Hepatocyte (in vitro differentiated cells): ENCODE measurements at regions not wholly inside any gene's neighbourhood (a gene's known extent, or its start where the extent isn't known, plus 50 kb on each side); places are given as distances from the start of the nearest gene placed in this dataset.

Source experiments
- DNase-seq: peaks from one replicate; pipeline ENCODE4 v3.0.0-alpha.2; 2016; ENCODE audit warnings: low spot score
- H2AFZ ChIP-seq: fragments of 200-600 bp; sonication (generic); 2 replicates; pipeline ENCODE4 v1.6.0; 2016; ENCODE audit warnings: antibody characterized with exemption, mild to moderate bottlenecking
- H3K27ac ChIP-seq: fragments of 200-600 bp; sonication (generic); 2 replicates; pipeline ENCODE4 v1.5.1; 2016; ENCODE audit warnings: mild to moderate bottlenecking
- H3K27me3 ChIP-seq: fragments of 200-600 bp; sonication (generic); 2 replicates; pipeline ENCODE4 v1.6.1; 2016
- H3K36me3 ChIP-seq: fragments of 200-600 bp; sonication (generic); replicated peaks from 2 replicates; pipeline ENCODE4 v1.5.1; 2016; ENCODE audit warnings: low read depth; ENCODE audit not compliant: insufficient read depth
- H3K4me1 ChIP-seq: fragments of 200-600 bp; sonication (generic); 2 replicates; pipeline ENCODE4 v1.5.1; 2016; ENCODE audit warnings: mild to moderate bottlenecking, moderate library complexity; ENCODE audit not compliant: insufficient read depth
- H3K4me2 ChIP-seq: fragments of 200-600 bp; sonication (generic); 2 replicates; pipeline ENCODE4 v1.6.0; 2016
- H3K4me3 ChIP-seq: fragments of 200-600 bp; sonication (generic); 2 replicates; pipeline ENCODE4 v1.5.1; 2016; ENCODE audit warnings: mild to moderate bottlenecking
- H3K79me2 ChIP-seq: fragments of 200-600 bp; sonication (generic); 2 replicates; pipeline ENCODE4 v1.6.0; 2017; ENCODE audit warnings: mild to moderate bottlenecking
- H3K9me2 ChIP-seq: fragments of 200-600 bp; sonication (generic); replicated peaks from 2 replicates; pipeline ENCODE4 v1.6.0; 2017; ENCODE audit warnings: mild to moderate bottlenecking; ENCODE audit not compliant: insufficient read depth
- H3K9me3 ChIP-seq: fragments of 200-600 bp; sonication (generic); 2 replicates; pipeline ENCODE4 v1.5.1; 2016; ENCODE audit warnings: low read depth, mild to moderate bottlenecking
- H4K20me1 ChIP-seq: fragments of 200-600 bp; sonication (generic); 2 replicates; pipeline ENCODE4 v1.6.0; 2016; ENCODE audit warnings: mild to moderate bottlenecking; ENCODE audit not compliant: insufficient read depth, poor library complexity, severe bottlenecking
- EZH2 ChIP-seq: fragments of 200-600 bp; sonication (generic); IDR thresholded peaks from 2 replicates; pipeline ENCODE4 v1.6.1; 2016; ENCODE audit warnings: antibody characterized with exemption, mild to moderate bottlenecking, borderline replicate concordance
- EZH2phosphoT487 ChIP-seq: fragments of 200-600 bp; sonication (generic); IDR thresholded peaks from one replicate; pipeline ENCODE4 v1.6.1; 2018; ENCODE audit warnings: antibody characterized with exemption, mild to moderate bottlenecking, low read depth, moderate library complexity; ENCODE audit not compliant: unreplicated experiment, severe bottlenecking
- WGBS: methylation state at CpG from one replicate; pipeline ENCODE4 v1.1.6; 2016; ENCODE audit warnings: low lambda C conversion rate; ENCODE audit errors: missing lambda C conversion rate; 5-methylcytosine and 5-hydroxymethylcytosine counted together
- TF ChIP-seq, protein P1 (sequence below): fragments of 200-600 bp; sonication (generic); IDR thresholded peaks from 2 replicates; pipeline ENCODE4 v1.5.1; 2016; ENCODE audit warnings: antibody characterized with exemption, mild to moderate bottlenecking; ENCODE audit not compliant: poor library complexity

DNA sequence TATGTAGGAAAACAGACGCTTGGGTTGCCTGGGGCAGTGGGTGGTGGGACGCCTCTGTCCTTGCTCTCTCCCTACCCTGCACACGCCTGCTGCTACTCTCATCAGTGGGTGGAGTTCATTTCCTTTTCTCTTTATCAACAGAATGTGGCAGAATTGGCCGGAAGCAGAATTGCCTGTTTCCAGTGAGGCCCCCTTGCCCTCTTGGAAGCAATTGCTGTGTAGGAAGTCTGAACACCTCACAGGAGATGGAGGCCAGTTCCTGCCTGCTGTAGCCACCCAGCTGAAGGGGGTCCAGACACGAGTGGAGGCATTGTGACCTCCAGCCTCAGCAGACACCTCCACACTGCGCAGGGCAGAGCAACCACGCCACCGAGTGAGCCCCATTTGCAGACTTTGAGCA, 331.6 kb upstream of the ZNF32 start:
- TF ChIP-seq EZH2phosphoT487 (no peak), EZH2 (no peak)
- TF ChIP-seq, protein P1, sequence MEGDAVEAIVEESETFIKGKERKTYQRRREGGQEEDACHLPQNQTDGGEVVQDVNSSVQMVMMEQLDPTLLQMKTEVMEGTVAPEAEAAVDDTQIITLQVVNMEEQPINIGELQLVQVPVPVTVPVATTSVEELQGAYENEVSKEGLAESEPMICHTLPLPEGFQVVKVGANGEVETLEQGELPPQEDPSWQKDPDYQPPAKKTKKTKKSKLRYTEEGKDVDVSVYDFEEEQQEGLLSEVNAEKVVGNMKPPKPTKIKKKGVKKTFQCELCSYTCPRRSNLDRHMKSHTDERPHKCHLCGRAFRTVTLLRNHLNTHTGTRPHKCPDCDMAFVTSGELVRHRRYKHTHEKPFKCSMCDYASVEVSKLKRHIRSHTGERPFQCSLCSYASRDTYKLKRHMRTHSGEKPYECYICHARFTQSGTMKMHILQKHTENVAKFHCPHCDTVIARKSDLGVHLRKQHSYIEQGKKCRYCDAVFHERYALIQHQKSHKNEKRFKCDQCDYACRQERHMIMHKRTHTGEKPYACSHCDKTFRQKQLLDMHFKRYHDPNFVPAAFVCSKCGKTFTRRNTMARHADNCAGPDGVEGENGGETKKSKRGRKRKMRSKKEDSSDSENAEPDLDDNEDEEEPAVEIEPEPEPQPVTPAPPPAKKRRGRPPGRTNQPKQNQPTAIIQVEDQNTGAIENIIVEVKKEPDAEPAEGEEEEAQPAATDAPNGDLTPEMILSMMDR = no peak
- H3K79me2 ChIP-seq = no peaks in the 10 kb centered on the region
- H3K9me2 ChIP-seq = no peaks in the 10 kb centered on the region
- peaks cover 8% of the 10 kb centered on the region for H3K4me1 ChIP-seq
- H3K36me3 ChIP-seq = no peaks in the 10 kb centered on the region
- H3K27ac ChIP-seq = no peak overlapping the region
- H4K20me1 ChIP-seq = no peaks in the 10 kb centered on the region
- H3K27me3 ChIP-seq = no peaks in the 10 kb centered on the region
- H2AFZ ChIP-seq = no peak overlapping the region
- no peak overlapping the region for H3K4me3 ChIP-seq
- no peak for DNase-seq
- H3K4me2 ChIP-seq = no peak overlapping the region
- WGBS = 66% methylated on average over 8 of the region's 8 CpGs
- H3K9me3 ChIP-seq = no peaks in the 10 kb centered on the region

DNA sequence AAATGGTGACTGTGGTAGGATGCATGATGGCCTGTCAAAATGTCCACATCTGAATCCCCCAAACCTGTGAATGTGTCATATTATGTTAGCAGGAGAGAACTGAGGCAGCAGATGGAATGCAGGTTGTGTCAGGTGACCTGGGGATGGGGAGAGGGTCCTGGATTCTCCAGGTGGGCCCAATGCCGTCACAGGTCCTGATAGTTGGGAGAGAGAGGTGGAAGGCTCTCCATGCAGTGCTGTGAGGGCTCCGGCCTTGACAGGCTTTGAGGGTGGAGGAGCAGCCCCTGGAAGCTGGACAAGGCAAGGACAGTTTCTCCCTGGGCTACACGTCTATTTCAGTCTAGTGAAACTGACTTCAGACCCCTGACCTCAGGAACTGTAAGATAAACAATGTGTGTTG, 330.9 kb upstream of the ZNF32 start:
- H3K4me2 ChIP-seq = no peak overlapping the region
- DNase-seq = no peak
- 85% methylated on average over 3 of the region's 3 CpGs for WGBS
- no peaks in the 10 kb centered on the region for H3K9me2 ChIP-seq
- no peaks in the 10 kb centered on the region for H3K79me2 ChIP-seq
- no peaks in the 10 kb centered on the region for H4K20me1 ChIP-seq
- H3K4me3 ChIP-seq = no peak overlapping the region
- no peak overlapping the region for H2AFZ ChIP-seq
- no peaks in the 10 kb centered on the region for H3K27me3 ChIP-seq
- H3K36me3 ChIP-seq = no peaks in the 10 kb centered on the region
- no peak overlapping the region for H3K27ac ChIP-seq
- H3K4me1 ChIP-seq = peaks cover 8% of the 10 kb centered on the region
- TF ChIP-seq, protein P1 = no peak
- TF ChIP-seq EZH2 (no peak), EZH2phosphoT487 (no peak)
- H3K9me3 ChIP-seq = no peaks in the 10 kb centered on the region

DNA sequence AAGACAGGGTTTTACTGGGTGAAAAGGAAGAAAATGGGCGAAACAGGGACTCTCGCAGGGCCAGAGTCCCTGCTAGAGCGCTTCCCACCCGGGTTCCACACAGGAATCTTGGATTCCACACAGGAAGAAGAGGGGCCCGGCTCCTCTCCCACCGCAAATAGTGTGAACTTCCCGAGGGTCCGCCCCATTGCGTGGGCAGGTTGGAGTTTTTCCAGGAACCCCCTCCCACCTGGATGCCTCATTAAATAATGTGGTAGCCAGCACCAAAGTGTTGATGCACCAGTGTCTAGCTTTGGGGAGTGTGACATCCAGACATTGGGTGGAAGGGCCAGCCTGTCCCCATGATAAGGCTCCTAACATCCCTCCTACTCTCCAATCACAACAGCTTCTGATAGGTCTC, 330.3 kb upstream of the ZNF32 start:
- H3K9me2 ChIP-seq = no peaks in the 10 kb centered on the region
- H3K4me1 ChIP-seq = peaks cover 8% of the 10 kb centered on the region
- 97% methylated on average over 9 of the region's 9 CpGs for WGBS
- H3K27ac ChIP-seq = no peak overlapping the region
- H3K4me3 ChIP-seq = no peak overlapping the region
- no peaks in the 10 kb centered on the region for H3K79me2 ChIP-seq
- TF ChIP-seq EZH2phosphoT487 (no peak), EZH2 (no peak)
- TF ChIP-seq, protein P1 = no peak
- H3K4me2 ChIP-seq = no peak overlapping the region
- no peaks in the 10 kb centered on the region for H4K20me1 ChIP-seq
- no peaks in the 10 kb centered on the region for H3K36me3 ChIP-seq
- no peaks in the 10 kb centered on the region for H3K9me3 ChIP-seq
- no peak overlapping the region for H2AFZ ChIP-seq
- no peak for DNase-seq
- H3K27me3 ChIP-seq = no peaks in the 10 kb centered on the region

DNA sequence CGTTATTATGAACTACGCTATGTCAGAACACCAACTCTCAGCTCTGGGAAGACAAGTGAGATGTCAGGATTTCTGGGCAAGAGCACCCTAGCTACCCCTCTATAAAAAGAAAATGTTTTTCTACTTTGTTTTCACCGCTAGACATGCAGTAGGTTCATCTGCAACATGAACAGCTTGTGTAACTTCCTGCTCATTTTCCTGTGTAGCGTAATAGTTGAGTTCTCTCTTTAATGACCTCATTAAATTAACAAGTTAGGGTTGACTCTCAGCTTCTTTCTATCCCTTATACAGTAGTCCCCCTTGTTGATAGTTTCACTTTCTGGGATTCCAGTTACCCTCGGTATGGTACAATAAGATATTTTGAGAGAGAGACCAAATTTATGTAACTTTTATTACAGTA, 329.4 kb upstream of the ZNF32 start:
- Histone ChIP-seq H3K4me1 (peaks cover 8% of the 10 kb centered on the region), H3K79me2 (no peaks in the 10 kb centered on the region), H3K27me3 (no peaks in the 10 kb centered on the region), H2AFZ (no peak overlapping the region), H3K4me3 (no peak overlapping the region), H3K9me2 (no peaks in the 10 kb centered on the region), H3K4me2 (no peak overlapping the region), H3K36me3 (no peaks in the 10 kb centered on the region), H3K9me3 (no peaks in the 10 kb centered on the region), H3K27ac (no peak overlapping the region), H4K20me1 (no peaks in the 10 kb centered on the region)
- TF ChIP-seq EZH2 = no peak
- TF ChIP-seq EZH2phosphoT487 = no peak
- TF ChIP-seq, protein P1 = no peak
- 93% methylated on average over 5 of the region's 5 CpGs for WGBS
- DNase-seq = no peak
